ENCODE measurements at regions not wholly inside any gene's neighbourhood (a gene's known extent, or its start where the extent isn't known, plus 50 kb on each side); places are given as distances from the start of the nearest gene placed in this dataset.

- no peak for TF ChIP-seq CTCF (IDR thresholded peaks at IDR 0.05; ENCODE audit: borderline replicate concordance, insufficient read depth, low read depth, low read length)
- H3K4me3 ChIP-seq (ENCODE audit: low read depth, low read length), result no peak overlapping the region
These were observed 133.1 kb downstream of the CTTN start for GRCh38 chr11:70531281-70532065.

- H3K4me3 ChIP-seq (ENCODE audit: low read depth, low read length), result no peak overlapping the region
- no peak for TF ChIP-seq CTCF (IDR thresholded peaks at IDR 0.05; ENCODE audit: borderline replicate concordance, insufficient read depth, low read depth, low read length)
These were observed 133.7 kb downstream of the CTTN start for GRCh38 chr11:70532066-70532440.

GRCh38 chr11:70532731-70533130 lies 134.4 kb downstream of the CTTN start:
- TF ChIP-seq CTCF (IDR thresholded peaks at IDR 0.05; ENCODE audit: borderline replicate concordance, insufficient read depth, low read depth, low read length), result no peak
- H3K4me3 ChIP-seq (ENCODE audit: low read depth, low read length), result no peak overlapping the region

GRCh38 chr11:70535191-70535971 lies 137.1 kb downstream of the CTTN start:
- no peak overlapping the region for H3K4me3 ChIP-seq (ENCODE audit: low read depth, low read length)
- no peak for TF ChIP-seq CTCF (IDR thresholded peaks at IDR 0.05; ENCODE audit: borderline replicate concordance, insufficient read depth, low read depth, low read length)

- H3K4me3 ChIP-seq (ENCODE audit: low read depth, low read length), result no peak overlapping the region
- TF ChIP-seq CTCF (IDR thresholded peaks at IDR 0.05; ENCODE audit: borderline replicate concordance, insufficient read depth, low read depth, low read length), result no peak
These were observed 137.9 kb downstream of the CTTN start for GRCh38 chr11:70536051-70536877.

GRCh38 chr11:70537576-70538571 lies 139.5 kb downstream of the CTTN start:
- TF ChIP-seq CTCF (IDR thresholded peaks at IDR 0.05; ENCODE audit: borderline replicate concordance, insufficient read depth, low read depth, low read length), result no peak
- H3K4me3 ChIP-seq (ENCODE audit: low read depth, low read length), result no peak overlapping the region
